ENCODE measurements at regions not wholly inside any gene's neighbourhood (a gene's known extent, or its start where the extent isn't known, plus 50 kb on each side); places are given as distances from the start of the nearest gene placed in this dataset.
A peak's percentile ranks its signal among the peaks of the same experiment; 100 is the strongest.
"Not testable (repeated sequence)": the region's sequence is repeated elsewhere in the genome, so short reads cannot be mapped to it uniquely, and the experiment has no call there.

GRCh38 chr17:15872677-15873076, 72.3 kb upstream of the ADORA2B start:
- H3K4me2 ChIP-seq (ENCODE audit: low read length, poor library complexity, severe bottlenecking); H3K18ac ChIP-seq (ENCODE audit: low read depth in 1 of 2, low read length in 2 of 2); H2BK15ac ChIP-seq (ENCODE audit: low read depth, poor library complexity, severe bottlenecking); H3K9ac ChIP-seq (ENCODE audit: low read length); H3K4me1 ChIP-seq (ENCODE audit: control insufficient read depth, insufficient read depth, low read depth, low read length); H2BK120ac ChIP-seq (ENCODE audit: low read depth, low read length); H3K4me3 ChIP-seq (ENCODE audit: insufficient read depth in 1 of 2, low read depth in 1 of 2, low read length in 2 of 2); H3K27ac ChIP-seq (ENCODE audit: low read length, poor library complexity, severe bottlenecking); H3K36me3 ChIP-seq (ENCODE audit: control insufficient read depth in 1 of 2, insufficient read depth in 2 of 2, low read depth in 1 of 2, low read length in 2 of 2); H2AK5ac ChIP-seq (ENCODE audit: low read length, severe bottlenecking); H3K4ac ChIP-seq (ENCODE audit: low read depth in 1 of 2, low read length in 2 of 2); H3K14ac ChIP-seq (ENCODE audit: low read length in 2 of 2); H2BK5ac ChIP-seq (ENCODE audit: low read depth, low read length, poor library complexity, severe bottlenecking); H2BK12ac ChIP-seq (ENCODE audit: low read length in 2 of 2); H2AFZ ChIP-seq (ENCODE audit: low read depth, low read length); H3K23ac ChIP-seq (ENCODE audit: low read length in 2 of 2); H4K91ac ChIP-seq (ENCODE audit: low read length); H4K8ac ChIP-seq (ENCODE audit: low read length); H3K9me3 ChIP-seq (ENCODE audit: control insufficient read depth, low read length); H3K79me1 ChIP-seq (replicated peaks; ENCODE audit: low read length, poor library complexity, severe bottlenecking); H3K27me3 ChIP-seq (ENCODE audit: control insufficient read depth in 1 of 2, insufficient read depth in 1 of 2, low read length in 2 of 2); DNase-seq: not testable (repeated sequence)
- WGBS = 90% methylated on average over 2 of the region's 4 CpGs

- H3K9me3 ChIP-seq (ENCODE audit: control insufficient read depth, low read length); H2BK5ac ChIP-seq (ENCODE audit: low read depth, low read length, poor library complexity, severe bottlenecking); H3K36me3 ChIP-seq (ENCODE audit: control insufficient read depth in 1 of 2, insufficient read depth in 2 of 2, low read depth in 1 of 2, low read length in 2 of 2); H2BK15ac ChIP-seq (ENCODE audit: low read depth, poor library complexity, severe bottlenecking); H3K9ac ChIP-seq (ENCODE audit: low read length); H4K8ac ChIP-seq (ENCODE audit: low read length); H3K18ac ChIP-seq (ENCODE audit: low read depth in 1 of 2, low read length in 2 of 2); H3K4me2 ChIP-seq (ENCODE audit: low read length, poor library complexity, severe bottlenecking); H3K14ac ChIP-seq (ENCODE audit: low read length in 2 of 2); H3K4me3 ChIP-seq (ENCODE audit: insufficient read depth in 1 of 2, low read depth in 1 of 2, low read length in 2 of 2); H3K4me1 ChIP-seq (ENCODE audit: control insufficient read depth, insufficient read depth, low read depth, low read length); H2AFZ ChIP-seq (ENCODE audit: low read depth, low read length); H3K79me1 ChIP-seq (replicated peaks; ENCODE audit: low read length, poor library complexity, severe bottlenecking); H3K27me3 ChIP-seq (ENCODE audit: control insufficient read depth in 1 of 2, insufficient read depth in 1 of 2, low read length in 2 of 2); H2AK5ac ChIP-seq (ENCODE audit: low read length, severe bottlenecking); DNase-seq; H3K23ac ChIP-seq (ENCODE audit: low read length in 2 of 2); H4K91ac ChIP-seq (ENCODE audit: low read length); H3K27ac ChIP-seq (ENCODE audit: low read length, poor library complexity, severe bottlenecking); H3K4ac ChIP-seq (ENCODE audit: low read depth in 1 of 2, low read length in 2 of 2); H2BK120ac ChIP-seq (ENCODE audit: low read depth, low read length); H2BK12ac ChIP-seq (ENCODE audit: low read length in 2 of 2): not testable (repeated sequence)
- WGBS = 86% methylated on average over 4 of the region's 7 CpGs
These were observed 66.9 kb upstream of the ADORA2B start for GRCh38 chr17:15877882-15878500.

- WGBS = 79% methylated on average over 8 of the region's 8 CpGs
- Histone ChIP-seq H3K27me3 (ENCODE audit: control insufficient read depth in 1 of 2, insufficient read depth in 1 of 2, low read length in 2 of 2) (no peaks in the 10 kb centered on the region), H2AK5ac (ENCODE audit: low read length, severe bottlenecking) (no peak overlapping the region), H3K4me2 (ENCODE audit: low read length, poor library complexity, severe bottlenecking) (no peak overlapping the region), H4K91ac (ENCODE audit: low read length) (no peak overlapping the region), H3K23ac (ENCODE audit: low read length in 2 of 2) (no peak overlapping the region), H3K18ac (ENCODE audit: low read depth in 1 of 2, low read length in 2 of 2) (no peak overlapping the region), H2BK120ac (ENCODE audit: low read depth, low read length) (no peak overlapping the region), H3K36me3 (ENCODE audit: control insufficient read depth in 1 of 2, insufficient read depth in 2 of 2, low read depth in 1 of 2, low read length in 2 of 2) (no peaks in the 10 kb centered on the region), H3K9ac (ENCODE audit: low read length) (no peak overlapping the region), H3K79me1 (replicated peaks; ENCODE audit: low read length, poor library complexity, severe bottlenecking) (no peaks in the 10 kb centered on the region), H4K8ac (ENCODE audit: low read length) (no peak overlapping the region), H2BK5ac (ENCODE audit: low read depth, low read length, poor library complexity, severe bottlenecking) (no peak overlapping the region), H3K27ac (ENCODE audit: low read length, poor library complexity, severe bottlenecking) (no peak overlapping the region), H2AFZ (ENCODE audit: low read depth, low read length) (no peak overlapping the region), H3K4me3 (ENCODE audit: insufficient read depth in 1 of 2, low read depth in 1 of 2, low read length in 2 of 2) (no peak overlapping the region), H3K4ac (ENCODE audit: low read depth in 1 of 2, low read length in 2 of 2) (no peak overlapping the region), H3K9me3 (ENCODE audit: control insufficient read depth, low read length) (no peaks in the 10 kb centered on the region), H3K4me1 (ENCODE audit: control insufficient read depth, insufficient read depth, low read depth, low read length) (peaks cover 1% of the 10 kb centered on the region), H3K14ac (ENCODE audit: low read length in 2 of 2) (no peak overlapping the region), H2BK15ac (ENCODE audit: low read depth, poor library complexity, severe bottlenecking) (no peak overlapping the region), H2BK12ac (ENCODE audit: low read length in 2 of 2) (no peak overlapping the region)
- DNase-seq = peak; percentile 24
These were observed 62.7 kb upstream of the ADORA2B start for GRCh38 chr17:15882058-15882720.

GRCh38 chr17:15882777-15883176, 62.2 kb upstream of the ADORA2B start:
- Histone ChIP-seq H3K18ac (ENCODE audit: low read depth in 1 of 2, low read length in 2 of 2) (no peak overlapping the region), H3K23ac (ENCODE audit: low read length in 2 of 2) (no peak overlapping the region), H2AK5ac (ENCODE audit: low read length, severe bottlenecking) (no peak overlapping the region), H4K91ac (ENCODE audit: low read length) (no peak overlapping the region), H3K36me3 (ENCODE audit: control insufficient read depth in 1 of 2, insufficient read depth in 2 of 2, low read depth in 1 of 2, low read length in 2 of 2) (no peaks in the 10 kb centered on the region), H3K14ac (ENCODE audit: low read length in 2 of 2) (no peak overlapping the region), H3K9me3 (ENCODE audit: control insufficient read depth, low read length) (no peaks in the 10 kb centered on the region), H2BK12ac (ENCODE audit: low read length in 2 of 2) (no peak overlapping the region), H3K9ac (ENCODE audit: low read length) (no peak overlapping the region), H2AFZ (ENCODE audit: low read depth, low read length) (no peak overlapping the region), H2BK120ac (ENCODE audit: low read depth, low read length) (no peak overlapping the region), H4K8ac (ENCODE audit: low read length) (no peak overlapping the region), H3K4me2 (ENCODE audit: low read length, poor library complexity, severe bottlenecking) (no peak overlapping the region), H3K27ac (ENCODE audit: low read length, poor library complexity, severe bottlenecking) (no peak overlapping the region), H3K4me1 (ENCODE audit: control insufficient read depth, insufficient read depth, low read depth, low read length) (peaks cover 1% of the 10 kb centered on the region), H3K27me3 (ENCODE audit: control insufficient read depth in 1 of 2, insufficient read depth in 1 of 2, low read length in 2 of 2) (no peaks in the 10 kb centered on the region), H2BK15ac (ENCODE audit: low read depth, poor library complexity, severe bottlenecking) (no peak overlapping the region), H3K4ac (ENCODE audit: low read depth in 1 of 2, low read length in 2 of 2) (no peak overlapping the region), H3K4me3 (ENCODE audit: insufficient read depth in 1 of 2, low read depth in 1 of 2, low read length in 2 of 2) (no peak overlapping the region), H2BK5ac (ENCODE audit: low read depth, low read length, poor library complexity, severe bottlenecking) (no peak overlapping the region), H3K79me1 (replicated peaks; ENCODE audit: low read length, poor library complexity, severe bottlenecking) (no peaks in the 10 kb centered on the region)
- DNase-seq = peak; percentile 51
- WGBS = 80% methylated on average over 4 of the region's 4 CpGs

Measured in mesenchymal stem cell (in vitro differentiated cells and primary cell).